ENCODE measurements at regions not wholly inside any gene's neighbourhood (a gene's known extent, or its start where the extent isn't known, plus 50 kb on each side); places are given as distances from the start of the nearest gene placed in this dataset.

DNA sequence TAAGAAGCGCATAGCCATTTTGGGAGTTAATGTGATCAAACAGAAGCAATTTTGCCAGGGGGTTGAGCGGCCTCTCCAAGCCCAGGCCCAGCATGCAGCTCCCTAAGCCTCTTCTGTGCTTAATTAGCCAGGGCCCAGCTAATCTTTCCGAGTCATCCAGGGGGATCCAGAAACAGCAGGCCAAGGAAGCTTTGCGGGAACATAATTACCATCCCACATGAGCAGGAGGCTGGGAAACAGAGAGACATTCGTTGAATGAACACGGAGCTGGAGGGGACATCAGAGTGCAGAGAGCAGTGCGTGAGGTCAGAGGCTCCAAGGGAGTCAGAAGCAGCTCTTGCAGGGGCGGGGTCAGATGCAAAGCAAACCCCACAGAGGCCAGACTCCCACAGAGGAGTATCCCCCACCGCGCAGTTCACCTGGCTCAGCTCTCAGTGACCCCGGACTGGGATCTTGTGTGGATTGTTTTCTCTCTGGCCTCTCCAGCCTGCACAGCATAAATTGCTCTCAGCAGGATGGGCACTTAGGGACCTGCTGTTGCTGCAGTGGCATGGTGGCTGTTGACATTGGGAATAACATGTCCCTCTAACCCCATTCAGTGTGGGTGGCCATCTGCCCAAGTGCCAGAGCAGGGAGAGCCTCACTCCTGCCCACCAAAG, 657.4 kb downstream of the AJAP1 start:
- BruUV-seq (replicated peaks), result no TSS peak
- ChIA-PET RAD21 (ENCODE audit: unreplicated experiment) (no interaction called here), POLR2A (no interaction called here), CTCF (interaction anchor here (0.6 kb wide), 1 partner anchor 13 kb away, joined by 3 read pairs; no protein-coding TSS in a partner anchor), SMC1A (ENCODE audit: uncharacterized antibody, unreplicated experiment) (no interaction called here)
- no peak for ATAC-seq
- no peaks in the 10 kb centered on the region for H3K9me3 ChIP-seq (replicated peaks; ENCODE audit: control insufficient read depth, insufficient read depth, low read length)
- no peaks in the 10 kb centered on the region for H3K27me3 ChIP-seq (replicated peaks in 1 of 2; ENCODE audit: control insufficient read depth in 2 of 2, insufficient read depth in 2 of 2, low read length in 1 of 2)
- no peak for FAIRE-seq
- in situ Hi-C loops (cut with MboI) (no loop called here), intact Hi-C loops (cut with micrococcal nuclease; ENCODE audit: unreplicated experiment) (no loop called here)
- H3K9ac ChIP-seq (ENCODE audit: control insufficient read depth, insufficient read depth, low read length), result no peak overlapping the region
- no peaks in the 10 kb centered on the region for H3K79me2 ChIP-seq (ENCODE audit: control insufficient read depth, insufficient read depth, low read length)
- H2AFZ ChIP-seq (ENCODE audit: control insufficient read depth, low read depth, low read length), result no peak overlapping the region
- no peak overlapping the region for H3K4me2 ChIP-seq (ENCODE audit: control insufficient read depth, insufficient read depth)
- H3K4me1 ChIP-seq (ENCODE audit: control insufficient read depth, insufficient read depth, low read length), result no peaks in the 10 kb centered on the region
- no peak for TF ChIP-seq SMC3 (IDR thresholded peaks at IDR 0.05; ENCODE audit: borderline replicate concordance, low read length)
- no peaks in the 10 kb centered on the region for H4K20me1 ChIP-seq (ENCODE audit: control insufficient read depth, insufficient read depth)
- no peak overlapping the region for H3K27ac ChIP-seq (ENCODE audit: control insufficient read depth, insufficient read depth)
- WGBS (ENCODE audit: insufficient coverage, insufficient replicate concordance, low lambda C conversion rate, missing lambda C conversion rate), result 36% methylated on average over 11 of the region's 11 CpGs
- no peak for DNase-seq (ENCODE audit: low read depth, low spot score)
- no peaks in the 10 kb centered on the region for H3K36me3 ChIP-seq (ENCODE audit: control insufficient read depth in 2 of 2, insufficient read depth in 2 of 2, low read length in 1 of 2)
- no peak overlapping the region for H3K4me3 ChIP-seq

DNA sequence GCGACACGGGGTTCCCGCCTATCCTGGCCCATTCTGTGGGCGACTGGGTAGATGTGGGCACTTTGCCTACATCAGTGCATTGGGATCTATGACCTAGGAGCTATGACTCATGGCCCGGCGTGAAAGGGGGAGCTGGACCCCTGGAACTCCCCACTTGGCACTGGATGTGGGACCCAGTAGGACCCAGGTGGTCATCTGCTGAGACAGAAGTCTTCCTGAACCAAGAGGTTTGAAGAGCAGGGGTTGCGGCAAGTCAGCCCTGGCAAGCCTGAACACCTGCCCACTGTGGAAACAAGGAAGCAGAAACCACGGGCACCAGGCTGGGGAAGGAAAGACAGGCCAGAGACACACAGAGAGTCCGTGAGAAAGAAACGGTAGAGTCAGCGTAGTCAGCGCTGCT, 656.7 kb downstream of the AJAP1 start:
- in situ Hi-C loops (cut with MboI), result no loop called here
- ChIA-PET CTCF (interaction anchor here (0.6 kb wide), 1 partner anchor 14 kb away, joined by 3 read pairs; no protein-coding TSS in a partner anchor), RAD21 (ENCODE audit: unreplicated experiment) (no interaction called here), POLR2A (no interaction called here), SMC1A (ENCODE audit: uncharacterized antibody, unreplicated experiment) (no interaction called here)
- DNase-seq (ENCODE audit: low read depth, low spot score) (no peak), ATAC-seq (no peak), FAIRE-seq (no peak)
- no peaks in the 10 kb centered on the region for H4K20me1 ChIP-seq (ENCODE audit: control insufficient read depth, insufficient read depth)
- no peaks in the 10 kb centered on the region for H3K4me1 ChIP-seq (ENCODE audit: control insufficient read depth, insufficient read depth, low read length)
- BruUV-seq (replicated peaks), result no TSS peak
- H3K4me3 ChIP-seq, result no peak overlapping the region
- H3K79me2 ChIP-seq (ENCODE audit: control insufficient read depth, insufficient read depth, low read length), result no peaks in the 10 kb centered on the region
- H3K9me3 ChIP-seq (replicated peaks; ENCODE audit: control insufficient read depth, insufficient read depth, low read length), result no peaks in the 10 kb centered on the region
- no peak overlapping the region for H3K9ac ChIP-seq (ENCODE audit: control insufficient read depth, insufficient read depth, low read length)
- WGBS (ENCODE audit: insufficient coverage, insufficient replicate concordance, low lambda C conversion rate, missing lambda C conversion rate), result 35% methylated on average over 12 of the region's 12 CpGs
- TF ChIP-seq LARP7 (IDR thresholded peaks at IDR 0.05) (no peak), ZZZ3 (IDR thresholded peaks at IDR 0.05; ENCODE audit: control insufficient read depth, insufficient read length, low read depth) (no peak)
- no peak overlapping the region for H3K4me2 ChIP-seq (ENCODE audit: control insufficient read depth, insufficient read depth)
- no peak overlapping the region for H2AFZ ChIP-seq (ENCODE audit: control insufficient read depth, low read depth, low read length)
- intact Hi-C loops (cut with micrococcal nuclease; ENCODE audit: unreplicated experiment), result no loop called here
- no peaks in the 10 kb centered on the region for H3K36me3 ChIP-seq (ENCODE audit: control insufficient read depth in 2 of 2, insufficient read depth in 2 of 2, low read length in 1 of 2)
- H3K27me3 ChIP-seq (replicated peaks in 1 of 2; ENCODE audit: control insufficient read depth in 2 of 2, insufficient read depth in 2 of 2, low read length in 1 of 2), result no peaks in the 10 kb centered on the region
- no peak overlapping the region for H3K27ac ChIP-seq (ENCODE audit: control insufficient read depth, insufficient read depth)
